ENCODE measurements at regions not wholly inside any gene's neighbourhood (a gene's known extent, or its start where the extent isn't known, plus 50 kb on each side); places are given as distances from the start of the nearest gene placed in this dataset.

GRCh38 chr12:107284692-107285091 lies 191.3 kb upstream of the CRY1 start:
- TF ChIP-seq POLR2AphosphoS5 (IDR thresholded peaks at IDR 0.05; ENCODE audit: low read depth, low read length) (no peak), SIN3A (IDR thresholded peaks at IDR 0.05; ENCODE audit: borderline replicate concordance, insufficient read depth, low read length) (no peak), TAF1 (IDR thresholded peaks at IDR 0.05; ENCODE audit: borderline replicate concordance, insufficient read depth, low read length) (no peak), FOXP2 (optimal IDR thresholded peaks at IDR 0.05; ENCODE audit: borderline replicate concordance, extremely low read depth, extremely low read length, insufficient read depth) (no peak)
- TF ChIP-seq, protein P1, sequence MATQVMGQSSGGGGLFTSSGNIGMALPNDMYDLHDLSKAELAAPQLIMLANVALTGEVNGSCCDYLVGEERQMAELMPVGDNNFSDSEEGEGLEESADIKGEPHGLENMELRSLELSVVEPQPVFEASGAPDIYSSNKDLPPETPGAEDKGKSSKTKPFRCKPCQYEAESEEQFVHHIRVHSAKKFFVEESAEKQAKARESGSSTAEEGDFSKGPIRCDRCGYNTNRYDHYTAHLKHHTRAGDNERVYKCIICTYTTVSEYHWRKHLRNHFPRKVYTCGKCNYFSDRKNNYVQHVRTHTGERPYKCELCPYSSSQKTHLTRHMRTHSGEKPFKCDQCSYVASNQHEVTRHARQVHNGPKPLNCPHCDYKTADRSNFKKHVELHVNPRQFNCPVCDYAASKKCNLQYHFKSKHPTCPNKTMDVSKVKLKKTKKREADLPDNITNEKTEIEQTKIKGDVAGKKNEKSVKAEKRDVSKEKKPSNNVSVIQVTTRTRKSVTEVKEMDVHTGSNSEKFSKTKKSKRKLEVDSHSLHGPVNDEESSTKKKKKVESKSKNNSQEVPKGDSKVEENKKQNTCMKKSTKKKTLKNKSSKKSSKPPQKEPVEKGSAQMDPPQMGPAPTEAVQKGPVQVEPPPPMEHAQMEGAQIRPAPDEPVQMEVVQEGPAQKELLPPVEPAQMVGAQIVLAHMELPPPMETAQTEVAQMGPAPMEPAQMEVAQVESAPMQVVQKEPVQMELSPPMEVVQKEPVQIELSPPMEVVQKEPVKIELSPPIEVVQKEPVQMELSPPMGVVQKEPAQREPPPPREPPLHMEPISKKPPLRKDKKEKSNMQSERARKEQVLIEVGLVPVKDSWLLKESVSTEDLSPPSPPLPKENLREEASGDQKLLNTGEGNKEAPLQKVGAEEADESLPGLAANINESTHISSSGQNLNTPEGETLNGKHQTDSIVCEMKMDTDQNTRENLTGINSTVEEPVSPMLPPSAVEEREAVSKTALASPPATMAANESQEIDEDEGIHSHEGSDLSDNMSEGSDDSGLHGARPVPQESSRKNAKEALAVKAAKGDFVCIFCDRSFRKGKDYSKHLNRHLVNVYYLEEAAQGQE (IDR thresholded peaks at IDR 0.05; ENCODE audit: insufficient read depth in 1 of 2, low read depth in 2 of 2, low read length in 2 of 2): no peak
